Fibroblast of villous mesenchyme (primary cell): ENCODE measurements at regions not wholly inside any gene's neighbourhood (a gene's known extent, or its start where the extent isn't known, plus 50 kb on each side); places are given as distances from the start of the nearest gene placed in this dataset.

Experiments
- DNase-seq: peaks from one replicate; pipeline ENCODE4 v3.0.0-alpha.2; 2010; ENCODE audit warnings: low read depth
- H3K4me3 ChIP-seq: 2 replicates; pipeline ENCODE4 v1.5.1; 2011; ENCODE audit warnings: low read depth, mild to moderate bottlenecking, low read length
- CTCF ChIP-seq: IDR thresholded peaks from 2 replicates; pipeline ENCODE4 v1.5.1; 2012; ENCODE audit warnings: low read depth, mild to moderate bottlenecking, low read length; ENCODE audit not compliant: insufficient read depth

- no peak for TF ChIP-seq CTCF
- DNase-seq: no peak
- H3K4me3 ChIP-seq: no peak overlapping the region
Measured at GRCh38 chr15:29172742-29173725, 96.6 kb downstream of the NSMCE3 start.

GRCh38 chr15:29170521-29170920 is 99.1 kb downstream of the NSMCE3 start:
- TF ChIP-seq CTCF: no peak
- DNase-seq: no peak
- no peak overlapping the region for H3K4me3 ChIP-seq
